B cell (primary cell): ENCODE measurements at regions not wholly inside any gene's neighbourhood (a gene's known extent, or its start where the extent isn't known, plus 50 kb on each side); places are given as distances from the start of the nearest gene placed in this dataset.

Source experiments
- ATAC-seq: fragments of 200-7000 bp; cut with Tn5 transposase; one replicate; pipeline ENCODE4 v1.10.0; 2021; ENCODE audit warnings: low read depth, mild to moderate bottlenecking, moderate number of reproducible peaks, moderate library complexity
- CTCF ChIA-PET: fragments of 350-600 bp; sonication (Branson Sonifier 250); formaldehyde crosslinking; loops from one replicate; lab custom pipeline; 2021; ENCODE audit warnings: antibody characterized with exemption, inconsistent platforms; lab: Charles Lee
- POLR2A ChIA-PET: fragments of 350-600 bp; sonication (Branson Sonifier 250); formaldehyde crosslinking; loops from one replicate; lab custom pipeline; 2021; ENCODE audit warnings: antibody characterized with exemption; lab: Charles Lee
- DNase-seq: peaks from one replicate; pipeline ENCODE4 v3.0.0; 2013
- H2AFZ ChIP-seq: 2 replicates; pipeline ENCODE4 v1.6.1; 2012; ENCODE audit warnings: mild to moderate bottlenecking, low read depth, low read length; ENCODE audit not compliant: insufficient read depth, poor library complexity, severe bottlenecking
- H3K27ac ChIP-seq, 2 donors: 1 replicate in 1 of 2; 2 replicates in 1 of 2; pipeline ENCODE4 v1.5.1; 2012 to 2013; ENCODE audit warnings: low read length in 2 of 2, mild to moderate bottlenecking in 2 of 2, moderate library complexity in 1 of 2
- H3K27me3 ChIP-seq, 4 experiments: fragments of 200-600 bp in 1 of 4; sonication (generic) in 1 of 4; replicated peaks in 1 of 4; 1 replicate in 2 of 4; 2 replicates in 2 of 4; pipeline versions ENCODE4 v1.6.1 to v1.7.0; 2013 to 2016; ENCODE audit warnings: low read length in 3 of 4, mild to moderate bottlenecking in 2 of 4, mixed read lengths in 1 of 4, moderate library complexity in 1 of 4; ENCODE audit not compliant: insufficient read depth in 4 of 4, control insufficient read depth in 3 of 4; ENCODE audit errors: control extremely low read depth in 1 of 4
- H3K36me3 ChIP-seq, 2 experiments: replicated peaks in 1 of 2; 1 replicate in 1 of 2; 2 replicates in 1 of 2; pipeline versions ENCODE4 v1.6.1 to v1.7.1; 2013; ENCODE audit warnings: low read length in 1 of 2; ENCODE audit not compliant: insufficient read depth in 2 of 2, control insufficient read depth in 1 of 2; ENCODE audit errors: control extremely low read depth in 1 of 2, extremely low read depth in 1 of 2
- H3K4me1 ChIP-seq, 2 donors: fragments of 200-600 bp in 1 of 2; sonication (generic) in 1 of 2; 1 replicate in 1 of 2; 2 replicates in 1 of 2; pipeline versions ENCODE4 v1.5.1 to v1.6.1; 2013 to 2017; ENCODE audit warnings: low read length in 2 of 2; ENCODE audit not compliant: control insufficient read depth in 2 of 2, insufficient read depth in 2 of 2
- H3K4me2 ChIP-seq: replicated peaks from 2 replicates; pipeline ENCODE3; 2012; ENCODE audit warnings: mild to moderate bottlenecking, low read depth, low read length; ENCODE audit not compliant: poor library complexity, severe bottlenecking
- H3K4me3 ChIP-seq, 5 experiments: fragments of 200-600 bp in 1 of 5; sonication (generic) in 1 of 5; 1 replicate in 3 of 5; 2 replicates in 2 of 5; pipeline versions ENCODE4 v1.5.1 to v1.7.0; 2011 to 2016; ENCODE audit warnings: low read length in 4 of 5, mild to moderate bottlenecking in 4 of 5, low read depth in 2 of 5, control low read depth in 1 of 5, moderate library complexity in 1 of 5; ENCODE audit not compliant: insufficient read depth in 1 of 5; ENCODE audit errors: control extremely low read depth in 1 of 5, extremely low read depth in 1 of 5
- H3K79me2 ChIP-seq: fragments of 200-600 bp; sonication (generic); one replicate; pipeline ENCODE4 v1.6.0; 2016; ENCODE audit warnings: low read length; ENCODE audit not compliant: control insufficient read depth, insufficient read depth
- H3K9ac ChIP-seq: fragments of 200-600 bp; sonication (generic); 2 replicates; pipeline ENCODE4 v1.6.1; 2017; ENCODE audit warnings: mild to moderate bottlenecking, low read length, moderate library complexity
- H3K9me3 ChIP-seq, 3 donors: one replicate each; pipeline versions ENCODE4 v1.6.1 to v1.7.1; 2013; ENCODE audit warnings: low read length in 2 of 3; ENCODE audit not compliant: control insufficient read depth in 2 of 3, insufficient read depth in 1 of 3; ENCODE audit errors: control extremely low read depth in 1 of 3
- H4K20me1 ChIP-seq: 2 replicates; pipeline ENCODE4 v1.6.0; 2012; ENCODE audit warnings: mild to moderate bottlenecking, low read length; ENCODE audit not compliant: insufficient read depth, control insufficient read depth, poor library complexity, severe bottlenecking
- H3K27ac Mint-ChIP-seq: one replicate; pipeline ENCODE4 v1.8.0; 2021; ENCODE audit warnings: mixed read lengths
- H3K27me3 Mint-ChIP-seq: one replicate; pipeline ENCODE4 v1.8.0; 2021; ENCODE audit warnings: mixed read lengths
- H3K4me1 Mint-ChIP-seq: one replicate; pipeline ENCODE4 v1.8.0; 2021; ENCODE audit warnings: mixed read lengths
- H3K4me3 Mint-ChIP-seq: one replicate; pipeline ENCODE4 v1.8.0; 2021; ENCODE audit warnings: mixed read lengths
- H3K9me3 Mint-ChIP-seq: one replicate; pipeline ENCODE4 v1.8.0; 2022; ENCODE audit warnings: mixed read lengths; ENCODE audit not compliant: insufficient read depth
- EZH2 ChIP-seq: IDR thresholded peaks from 2 replicates; pipeline ENCODE4 v1.6.1; 2012; ENCODE audit warnings: borderline replicate concordance, low read depth, mild to moderate bottlenecking, moderate library complexity, low read length; ENCODE audit not compliant: insufficient read depth, poor library complexity, severe bottlenecking
- WGBS: methylation state at CpG from one replicate; pipeline ENCODE4 v1.1.5; 2013; ENCODE audit warnings: missing lambda C conversion rate; ENCODE audit not compliant: insufficient coverage; 5-methylcytosine and 5-hydroxymethylcytosine counted together
- intact Hi-C: fragments of 100-400 bp; cut with micrococcal nuclease; formaldehyde crosslinking; loops from one replicate; pipeline ENCODE4 v1.10.0; 2022
- TF ChIP-seq, protein P1 (sequence below): fragments of 200-600 bp; IDR thresholded peaks from one replicate; pipeline ENCODE4 v1.8.0; 2022; ENCODE audit warnings: antibody characterized with exemption, mild to moderate bottlenecking

DNA sequence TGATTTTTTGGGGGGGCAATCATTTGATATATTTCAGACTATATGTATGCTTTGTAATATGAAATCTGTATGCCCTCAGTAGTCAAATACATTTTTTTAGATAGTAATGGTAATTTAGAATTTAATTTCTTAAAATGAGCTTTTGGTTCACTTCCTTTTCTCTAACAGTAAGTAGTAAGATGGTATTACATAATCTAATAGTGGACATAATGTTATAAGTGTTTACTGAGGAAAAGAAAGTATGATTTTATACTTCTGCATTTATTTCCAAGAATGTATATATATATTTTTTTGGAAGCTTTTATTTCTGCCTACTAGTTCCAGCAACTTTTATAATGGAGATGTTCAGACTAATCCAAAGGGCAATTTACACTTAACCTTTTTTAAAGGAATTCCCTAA is 1450.7 kb upstream of the TENM3 start:
- no peak for TF ChIP-seq EZH2
- TF ChIP-seq, protein P1, sequence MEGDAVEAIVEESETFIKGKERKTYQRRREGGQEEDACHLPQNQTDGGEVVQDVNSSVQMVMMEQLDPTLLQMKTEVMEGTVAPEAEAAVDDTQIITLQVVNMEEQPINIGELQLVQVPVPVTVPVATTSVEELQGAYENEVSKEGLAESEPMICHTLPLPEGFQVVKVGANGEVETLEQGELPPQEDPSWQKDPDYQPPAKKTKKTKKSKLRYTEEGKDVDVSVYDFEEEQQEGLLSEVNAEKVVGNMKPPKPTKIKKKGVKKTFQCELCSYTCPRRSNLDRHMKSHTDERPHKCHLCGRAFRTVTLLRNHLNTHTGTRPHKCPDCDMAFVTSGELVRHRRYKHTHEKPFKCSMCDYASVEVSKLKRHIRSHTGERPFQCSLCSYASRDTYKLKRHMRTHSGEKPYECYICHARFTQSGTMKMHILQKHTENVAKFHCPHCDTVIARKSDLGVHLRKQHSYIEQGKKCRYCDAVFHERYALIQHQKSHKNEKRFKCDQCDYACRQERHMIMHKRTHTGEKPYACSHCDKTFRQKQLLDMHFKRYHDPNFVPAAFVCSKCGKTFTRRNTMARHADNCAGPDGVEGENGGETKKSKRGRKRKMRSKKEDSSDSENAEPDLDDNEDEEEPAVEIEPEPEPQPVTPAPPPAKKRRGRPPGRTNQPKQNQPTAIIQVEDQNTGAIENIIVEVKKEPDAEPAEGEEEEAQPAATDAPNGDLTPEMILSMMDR, result no peak
- ChIA-PET POLR2A (no interaction called here), CTCF (no interaction called here)
- Histone ChIP-seq H2AFZ (no peak overlapping the region), H3K27me3 (no peaks in the 10 kb centered on the region), H3K4me3 (no peak overlapping the region), H3K9me3 (peaks cover 0 to 4% (median 0%) of the 10 kb centered on the region in 3 donors), H3K79me2 (no peaks in the 10 kb centered on the region), H3K27ac (no peak overlapping the region), H3K4me2 (no peak overlapping the region), H4K20me1 (no peaks in the 10 kb centered on the region), H3K4me1 (no peaks in the 10 kb centered on the region), H3K36me3 (no peaks in the 10 kb centered on the region), H3K9ac (no peak overlapping the region)
- ATAC-seq, result no peak
- Mint-ChIP-seq H3K27ac (no peak overlapping the region), H3K27me3 (no peaks in the 10 kb centered on the region), H3K9me3 (peaks cover 3% of the 10 kb centered on the region), H3K4me1 (no peaks in the 10 kb centered on the region), H3K4me3 (no peak overlapping the region)
- DNase-seq, result no peak
- intact Hi-C loops, result no loop called here

DNA sequence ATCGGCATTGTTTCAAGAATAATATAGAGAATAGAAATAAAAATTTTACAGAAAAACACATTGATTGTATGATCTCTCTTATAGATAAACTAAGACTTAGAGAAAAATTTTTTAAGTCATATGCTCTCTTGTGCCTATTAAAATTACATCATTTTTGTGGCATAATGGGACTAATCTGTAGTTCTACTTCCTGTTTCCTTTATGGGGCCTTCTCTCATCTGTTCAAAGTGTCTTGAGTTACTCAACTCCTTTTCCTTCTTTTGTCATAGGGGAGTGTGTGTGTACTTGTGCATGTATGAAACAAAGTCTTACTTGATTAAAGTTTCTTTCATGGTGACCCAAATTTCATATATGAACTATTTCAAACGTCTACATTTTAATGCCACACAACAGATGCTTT is 1448.9 kb upstream of the TENM3 start:
- Mint-ChIP-seq H3K27ac (no peak overlapping the region), H3K4me1 (no peaks in the 10 kb centered on the region), H3K27me3 (no peaks in the 10 kb centered on the region), H3K4me3 (no peak overlapping the region), H3K9me3 (peaks cover 3% of the 10 kb centered on the region)
- no CpG with 5 or more reads among the region's 2 CpGs for WGBS
- H2AFZ ChIP-seq, result no peak overlapping the region
- ATAC-seq, result no peak
- no peaks in the 10 kb centered on the region for H3K27me3 ChIP-seq
- H3K9ac ChIP-seq, result no peak overlapping the region
- no peak overlapping the region for H3K4me2 ChIP-seq
- ChIA-PET POLR2A (no interaction called here), CTCF (no interaction called here)
- DNase-seq, result no peak
- no peak overlapping the region for H3K4me3 ChIP-seq
- TF ChIP-seq, protein P1, result no peak
- TF ChIP-seq EZH2, result no peak
- H3K36me3 ChIP-seq, result no peaks in the 10 kb centered on the region
- H3K9me3 ChIP-seq, result no peaks in the 10 kb centered on the region
- H3K79me2 ChIP-seq, result no peaks in the 10 kb centered on the region
- H3K4me1 ChIP-seq, result no peaks in the 10 kb centered on the region
- H3K27ac ChIP-seq, result no peak overlapping the region
- intact Hi-C loops, result no loop called here
- no peaks in the 10 kb centered on the region for H4K20me1 ChIP-seq
